Hindlimb muscle (tissue), 1 donor: ENCODE measurements at regions not wholly inside any gene's neighbourhood (a gene's known extent, or its start where the extent isn't known, plus 50 kb on each side); places are given as distances from the start of the nearest gene placed in this dataset.

Experiments
- DNase-seq: peaks from one replicate; pipeline ENCODE4 v3.0.0-alpha.2; 2013

DNA sequence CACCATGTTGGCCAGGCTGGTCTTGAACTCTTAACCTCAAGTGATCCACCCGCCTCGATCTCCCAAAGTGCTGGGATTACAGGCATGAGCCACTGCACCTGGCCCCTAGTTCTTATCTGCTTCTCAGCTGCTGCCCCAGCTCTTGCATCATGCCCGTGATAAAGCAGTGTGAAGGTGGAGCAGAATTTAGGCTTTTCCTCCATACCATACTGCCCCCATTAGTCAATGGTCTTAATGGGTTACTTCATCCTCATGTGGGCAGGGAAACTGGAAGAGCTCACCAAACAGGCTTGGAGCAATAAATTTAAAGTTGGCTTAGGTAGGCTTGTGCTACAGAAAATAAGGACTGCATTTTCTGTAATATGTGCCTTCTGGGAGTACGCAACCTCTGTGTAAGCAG, 636.9 kb upstream of the BOD1L1 start:
- no peak for DNase-seq

DNA sequence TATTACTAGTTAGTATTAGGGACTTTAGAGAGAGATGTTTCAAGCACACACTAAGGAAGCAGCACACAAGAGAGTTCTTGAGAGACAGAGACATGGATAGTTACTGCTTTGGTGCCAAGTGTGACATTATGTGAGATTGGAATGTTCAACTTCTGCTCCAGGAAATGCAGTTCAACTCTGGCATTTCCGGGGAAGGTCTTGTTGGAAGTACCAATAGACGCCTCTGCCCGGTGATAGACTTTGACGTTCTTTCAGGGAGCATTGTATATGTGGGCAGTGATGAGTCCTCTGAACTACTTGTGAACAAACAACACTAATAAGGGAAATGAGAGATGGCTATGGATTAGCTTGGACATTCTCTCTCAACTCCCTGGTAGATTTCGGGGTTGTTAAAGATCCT, 638.1 kb upstream of the BOD1L1 start:
- no peak for DNase-seq

DNA sequence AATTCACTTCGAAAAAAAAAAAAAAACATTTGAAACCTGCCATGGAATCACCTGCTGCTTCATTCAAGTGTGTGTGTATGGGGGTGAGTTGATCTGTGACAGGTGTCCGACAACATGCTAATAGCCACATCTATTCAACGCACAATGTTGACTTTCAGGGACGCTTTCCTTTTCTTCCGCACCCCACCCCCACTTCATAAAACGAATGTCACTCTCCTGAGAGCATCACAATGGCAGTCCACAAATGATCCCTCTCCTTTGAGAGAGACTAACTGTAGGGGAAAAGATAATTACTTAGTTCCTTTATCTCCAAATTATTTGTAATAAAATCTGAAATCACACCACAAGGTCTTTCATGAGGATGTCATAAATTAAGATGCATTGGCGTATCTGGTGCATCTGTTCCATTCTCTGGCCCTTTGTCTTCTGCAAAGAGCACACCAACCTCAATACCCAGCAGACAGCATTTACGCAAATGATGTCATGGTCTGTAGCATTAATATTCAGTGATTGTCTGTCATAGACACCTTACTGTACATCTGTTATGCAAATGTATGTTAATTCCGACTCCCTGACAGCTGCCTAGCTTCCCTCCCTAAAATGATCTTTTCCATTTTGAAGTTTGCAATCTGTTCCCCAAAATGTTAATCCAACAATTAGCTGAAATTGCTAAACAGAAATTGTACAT, 640.0 kb upstream of the BOD1L1 start:
- no peak for DNase-seq

DNA sequence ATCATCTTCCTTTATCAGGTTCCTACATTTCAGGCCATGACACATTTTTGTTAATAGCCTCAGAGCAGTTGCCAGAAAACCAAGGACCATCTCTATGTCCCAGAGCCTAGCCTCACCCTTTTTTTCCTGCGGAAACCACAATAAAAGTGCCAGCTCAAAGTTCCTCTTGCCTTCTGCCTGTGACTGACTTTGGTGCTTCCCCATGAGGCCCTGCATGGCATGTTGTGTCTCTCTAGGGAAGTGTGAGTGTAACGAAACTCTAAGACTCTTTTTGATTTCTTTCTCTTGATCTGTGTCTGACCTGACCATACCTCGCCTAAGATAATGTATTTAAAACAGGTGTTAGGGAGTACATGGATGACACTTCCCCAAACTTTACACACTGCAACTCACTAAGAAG, 642.3 kb upstream of the BOD1L1 start:
- DNase-seq: peak; percentile 15

DNA sequence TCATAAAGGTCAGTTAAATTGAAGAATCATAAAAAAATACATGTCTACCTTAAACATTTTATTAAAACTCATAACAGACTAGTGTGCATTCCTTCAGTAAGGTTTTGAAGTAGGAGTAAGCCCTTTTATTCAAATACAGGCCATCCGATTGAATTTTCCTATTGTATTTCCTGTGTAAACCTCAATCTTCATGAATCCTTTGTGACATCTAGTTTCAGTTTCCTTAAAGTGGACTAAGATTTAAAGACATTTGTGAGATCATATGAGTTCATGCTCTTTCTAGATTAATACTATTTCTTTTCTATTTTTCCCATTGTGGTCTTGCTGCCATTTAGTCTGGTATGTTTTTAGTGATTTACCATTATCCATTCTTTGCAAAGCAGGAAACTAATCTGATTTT, 644.7 kb upstream of the BOD1L1 start:
- no peak for DNase-seq

DNA sequence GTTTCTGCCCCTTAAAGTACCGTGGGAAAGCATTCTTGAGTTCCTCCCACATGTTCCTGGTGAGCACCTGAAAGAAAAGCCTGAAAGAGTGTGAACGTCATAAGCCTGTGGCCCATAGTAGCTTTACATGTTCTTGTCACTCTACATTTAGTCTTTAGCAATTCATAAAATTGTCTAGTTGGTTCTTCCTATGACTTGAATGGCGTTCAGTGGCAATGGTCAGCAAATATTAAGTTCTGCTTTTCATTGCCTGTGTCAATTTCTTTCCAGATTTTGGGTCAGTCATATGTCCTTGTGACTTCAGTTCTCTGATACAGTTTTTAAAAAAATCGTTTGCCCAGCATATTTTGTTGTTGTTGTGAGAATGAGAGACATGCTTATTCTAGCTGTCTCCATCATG, 650.0 kb upstream of the BOD1L1 start:
- no peak for DNase-seq

DNA sequence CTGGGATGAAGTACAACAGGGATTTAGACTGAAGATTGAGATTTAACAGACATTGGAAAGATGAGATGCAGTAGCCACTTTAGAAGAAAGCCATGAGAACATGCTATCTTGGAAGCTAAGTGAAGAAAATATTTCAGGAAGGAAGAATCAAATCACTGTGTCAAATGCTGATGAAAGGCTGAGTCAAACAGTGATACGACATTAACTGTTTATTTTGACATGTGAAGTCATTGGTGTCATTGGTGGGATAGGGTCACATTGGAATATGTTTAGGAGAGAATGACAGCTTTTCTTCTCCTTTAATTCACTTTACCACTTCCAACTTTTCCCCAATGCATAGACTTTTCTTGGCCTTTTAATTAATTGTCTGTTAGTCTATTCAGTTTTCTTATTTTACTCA, 653.0 kb upstream of the BOD1L1 start:
- DNase-seq: no peak

DNA sequence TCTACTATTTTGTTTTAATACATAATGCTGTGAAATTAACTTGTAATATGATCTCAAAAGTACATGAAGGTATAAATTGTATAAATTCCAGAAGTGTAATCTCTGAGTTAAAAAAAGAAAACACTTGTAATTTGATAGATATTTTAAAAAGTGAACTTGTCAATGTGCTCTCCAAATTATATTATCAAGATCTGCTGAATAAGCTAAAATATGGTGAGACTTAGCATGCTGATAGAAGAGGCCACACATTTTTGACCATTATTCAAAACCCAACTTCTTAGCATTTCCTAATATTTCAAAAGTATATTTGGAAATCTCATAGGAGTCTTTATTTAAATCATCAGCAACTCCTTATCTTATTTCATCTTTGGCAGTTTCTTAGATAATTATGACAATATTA, 657.1 kb upstream of the BOD1L1 start:
- DNase-seq: no peak

DNA sequence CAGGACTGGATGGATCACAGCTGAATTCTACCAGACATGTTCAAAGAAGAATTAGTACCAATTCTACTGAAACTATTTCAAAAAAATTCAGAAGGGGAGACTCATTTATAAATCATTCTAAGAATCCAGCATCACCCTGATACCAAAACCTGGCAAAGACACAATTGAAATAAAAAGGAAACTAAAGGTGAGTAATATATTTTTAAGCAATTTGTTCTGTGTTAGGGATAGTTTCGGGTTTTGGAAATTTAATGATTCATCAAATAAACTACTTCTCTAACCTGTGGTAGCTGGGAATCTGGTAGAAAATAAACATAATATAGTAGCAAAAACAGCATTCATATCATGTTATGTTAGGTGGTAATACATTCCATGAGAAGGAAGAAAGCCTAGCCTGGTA, 662.2 kb upstream of the BOD1L1 start:
- no peak for DNase-seq

DNA sequence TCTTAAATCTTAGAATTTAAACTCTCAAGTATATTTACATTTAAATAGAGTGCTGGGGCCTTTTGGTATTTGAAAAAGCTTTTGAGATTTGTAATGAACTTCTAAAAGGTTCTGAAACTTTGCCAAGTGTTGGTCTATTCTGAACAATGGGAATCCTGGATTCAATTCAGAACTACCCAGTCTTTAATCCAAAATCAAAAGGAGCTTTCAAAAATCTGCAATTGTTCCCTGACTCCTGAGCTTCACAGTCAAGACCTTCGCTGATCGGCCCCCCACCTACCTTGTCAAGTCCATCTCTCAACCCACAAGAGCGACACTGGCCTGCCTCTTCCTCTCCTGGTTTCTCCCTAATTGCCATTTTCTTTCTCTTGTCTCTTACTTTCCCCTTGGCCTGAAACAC, 666.1 kb upstream of the BOD1L1 start:
- no peak for DNase-seq

DNA sequence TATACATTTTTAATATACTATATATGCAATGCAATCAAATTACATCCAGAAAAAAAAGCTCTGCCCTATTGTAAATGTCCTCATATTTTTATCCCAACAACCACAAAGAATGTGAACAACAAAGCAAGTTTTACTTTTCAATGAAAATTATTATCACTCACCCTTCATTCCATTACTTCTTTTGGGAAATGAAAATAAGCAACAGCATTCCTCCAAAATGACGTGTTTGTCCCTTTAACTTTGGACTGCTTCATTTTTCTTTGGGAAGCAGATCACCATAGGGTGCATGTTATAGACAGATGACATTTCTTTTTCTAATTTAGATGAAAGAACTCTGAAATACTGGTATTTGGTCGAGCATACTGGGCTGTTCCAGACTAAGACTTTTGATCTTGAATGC, 667.1 kb upstream of the BOD1L1 start:
- DNase-seq: no peak

DNA sequence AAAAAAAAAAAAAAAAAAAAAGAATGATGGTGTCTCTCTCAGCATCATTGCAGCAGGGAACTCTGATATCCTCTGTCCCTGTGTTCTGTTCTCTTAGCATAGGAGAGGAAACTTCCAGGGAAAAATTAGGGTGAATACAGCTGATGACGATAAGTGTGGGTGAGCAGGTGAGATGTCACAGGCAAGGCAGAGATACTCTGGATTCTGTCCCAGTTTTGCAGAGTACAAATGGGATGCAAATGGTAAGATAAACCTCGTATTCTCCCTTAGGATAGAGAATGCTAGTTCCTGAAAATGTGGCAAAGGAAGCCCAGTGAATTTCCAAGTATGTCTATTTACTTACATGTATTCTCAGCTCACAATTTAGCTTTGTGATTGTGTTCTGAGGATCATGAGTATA, 671.6 kb upstream of the BOD1L1 start:
- no peak for DNase-seq

DNA sequence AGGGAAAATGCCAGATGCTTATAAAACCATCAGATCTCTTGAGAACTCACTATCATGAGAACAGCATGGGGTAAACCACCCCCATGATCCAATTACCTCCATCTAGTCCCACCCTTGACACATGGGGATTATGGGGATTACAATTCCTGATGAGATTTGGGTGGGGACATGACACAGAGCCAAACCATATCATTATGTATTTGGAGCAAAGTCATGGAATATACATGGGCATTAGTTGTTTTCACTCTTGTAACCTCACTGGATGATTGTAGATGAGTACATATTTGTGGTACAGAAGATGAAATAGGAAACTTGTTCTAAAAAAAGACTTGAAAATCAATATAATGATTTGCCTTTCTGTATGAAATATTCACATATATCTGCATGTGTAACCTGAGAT, 674.5 kb upstream of the BOD1L1 start:
- no peak for DNase-seq

DNA sequence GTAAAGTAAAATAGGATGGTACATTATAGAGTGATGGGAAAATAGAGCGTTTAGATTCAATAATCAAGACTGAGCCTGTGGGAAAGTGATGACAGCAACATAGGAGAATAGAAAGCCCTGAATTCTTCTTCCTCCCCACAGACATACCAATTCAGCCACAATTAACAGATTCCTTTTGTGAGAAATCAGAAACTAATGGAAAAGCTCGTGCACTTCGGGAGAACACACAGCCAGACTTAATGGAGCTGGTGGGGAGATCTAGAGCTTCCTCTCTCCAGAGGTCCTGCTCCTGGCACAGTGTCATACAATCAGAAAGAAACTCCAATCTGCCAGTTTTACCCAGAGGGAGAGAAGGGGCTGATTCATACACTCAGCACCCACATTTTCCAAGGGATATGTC, 676.3 kb upstream of the BOD1L1 start:
- no peak for DNase-seq

DNA sequence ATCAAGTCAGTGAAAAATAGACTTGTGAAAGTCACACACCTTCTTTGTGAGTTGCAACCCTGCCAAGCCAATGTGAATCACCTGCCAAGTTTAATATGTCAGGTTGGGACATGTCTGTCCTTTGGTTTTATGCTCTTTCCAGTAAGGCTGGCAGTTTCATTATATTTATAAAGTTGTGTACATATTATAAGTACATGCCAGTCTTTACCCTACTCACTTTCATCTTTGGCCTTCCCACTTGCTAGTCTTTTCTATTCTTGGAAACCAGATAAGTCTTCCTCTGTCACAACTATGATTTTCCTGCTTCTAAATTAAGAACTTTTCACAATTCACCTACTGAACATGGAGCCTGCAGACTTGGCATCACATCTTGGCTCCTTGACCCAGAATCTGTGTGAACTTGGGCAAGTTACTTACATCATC, 680.7 kb upstream of the BOD1L1 start:
- no peak for DNase-seq

DNA sequence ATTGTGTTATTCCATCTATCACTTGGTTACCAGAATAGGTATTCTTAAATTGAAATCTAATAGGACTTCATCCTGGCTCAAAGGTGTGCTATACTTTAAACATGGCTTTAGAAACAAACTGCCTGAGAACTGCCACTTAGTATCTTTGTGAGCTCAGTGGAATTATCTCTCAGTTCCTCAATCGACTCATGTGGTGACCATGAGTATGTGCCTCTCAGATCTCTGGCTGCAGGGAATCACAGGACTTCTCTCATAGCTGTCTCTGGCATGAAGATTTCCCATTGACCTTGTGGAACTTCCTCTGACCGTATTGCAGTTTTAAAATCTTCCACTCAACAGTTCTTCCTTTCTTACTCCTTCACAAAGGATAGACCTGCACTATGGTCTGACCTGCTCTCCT, 681.9 kb upstream of the BOD1L1 start:
- DNase-seq: peak; percentile 10

DNA sequence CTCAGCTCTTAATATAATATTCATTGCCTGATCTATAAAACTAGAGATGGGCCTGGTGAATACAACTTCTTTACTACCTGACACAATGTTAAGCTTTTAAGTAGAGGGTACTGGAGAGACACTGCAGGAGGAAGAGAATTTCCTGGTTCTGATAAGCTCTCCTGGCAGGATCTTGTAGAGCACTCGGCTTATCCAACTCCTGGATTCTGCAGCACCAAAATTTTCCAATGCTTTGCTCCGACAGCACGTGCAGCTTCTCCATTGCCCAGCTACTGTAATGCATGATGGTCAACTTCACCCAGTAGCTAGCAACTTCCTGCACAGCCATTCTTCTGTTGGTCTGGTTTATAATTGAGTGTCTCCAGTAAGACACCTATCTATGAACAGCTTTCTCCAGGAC, 686.2 kb upstream of the BOD1L1 start:
- no peak for DNase-seq

DNA sequence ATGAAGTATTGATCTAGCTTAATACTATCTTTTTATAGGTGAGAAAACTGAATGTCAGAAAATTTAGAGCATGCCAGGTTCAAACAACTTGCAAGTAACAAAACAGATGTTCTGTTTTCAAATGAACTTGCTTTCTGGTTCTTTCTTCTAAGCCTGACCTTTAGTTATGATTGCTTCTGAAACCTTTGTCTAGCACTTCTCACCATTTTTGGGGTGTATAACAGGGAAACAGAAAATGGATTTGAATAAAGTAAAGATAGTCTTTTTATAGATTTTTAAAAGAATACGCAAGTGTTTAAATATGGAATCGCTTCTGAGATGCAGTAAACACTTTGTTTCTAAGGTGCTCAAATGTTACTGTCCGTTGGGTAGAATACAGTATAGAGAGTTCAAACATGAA, 687.2 kb upstream of the CPEB2 start:
- DNase-seq: no peak

DNA sequence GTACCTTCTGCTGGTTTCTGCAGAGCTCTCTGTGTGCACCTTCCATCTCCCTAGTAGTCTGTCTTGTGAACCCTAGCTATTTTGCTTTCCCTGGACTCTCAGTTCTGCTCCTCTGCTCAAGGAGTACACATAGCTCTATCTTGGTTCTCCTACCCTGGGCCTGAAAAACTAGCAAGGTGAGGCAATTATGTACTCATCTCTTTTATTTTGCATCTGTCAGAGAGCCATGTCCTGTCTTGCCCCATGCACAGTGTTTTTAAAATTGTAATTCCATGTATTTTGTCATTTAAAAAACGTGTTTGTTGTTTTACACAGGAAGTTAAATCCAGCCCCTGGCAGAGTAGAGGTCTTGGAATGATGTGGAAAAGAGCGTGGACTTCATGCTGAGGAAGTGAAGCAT, 684.9 kb upstream of the CPEB2 start:
- no peak for DNase-seq

DNA sequence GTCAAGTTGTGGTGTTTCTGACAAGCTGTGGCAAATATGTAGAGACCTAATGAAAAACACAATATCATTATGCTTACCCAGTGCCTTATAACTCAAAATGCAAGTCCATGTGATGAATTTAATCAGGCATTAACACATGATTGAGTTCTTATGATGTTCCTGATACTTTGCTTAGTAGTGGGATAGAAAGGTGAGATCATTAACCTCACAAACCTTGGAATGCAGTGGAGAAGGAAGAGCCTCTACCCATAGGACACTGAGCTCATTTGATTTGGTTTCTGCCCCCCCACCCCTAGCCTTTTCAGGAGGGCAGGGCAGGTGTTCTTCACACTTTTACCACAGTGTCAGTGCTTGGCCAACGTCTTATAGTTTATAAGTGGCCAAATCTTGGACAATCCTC, 683.6 kb upstream of the CPEB2 start:
- DNase-seq: no peak

DNA sequence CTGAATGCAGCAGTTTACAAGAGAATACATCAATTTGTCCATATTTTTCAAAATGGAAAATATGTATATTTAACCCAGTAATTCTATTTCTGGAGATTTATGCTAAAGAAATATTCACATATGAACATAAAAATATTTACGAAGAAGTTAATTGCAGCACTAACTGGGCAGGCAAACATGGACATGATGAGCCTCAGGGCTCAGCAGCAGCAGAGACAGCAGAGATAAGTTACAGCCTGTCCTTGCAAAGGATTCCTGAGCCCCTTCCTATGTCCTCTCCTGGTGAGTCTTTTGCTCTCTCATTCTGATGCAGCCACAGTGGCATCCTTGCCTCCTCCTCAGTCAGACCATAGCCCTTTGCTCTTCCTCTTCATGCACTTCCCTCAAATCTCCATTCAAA, 680.6 kb upstream of the CPEB2 start:
- no peak for DNase-seq

DNA sequence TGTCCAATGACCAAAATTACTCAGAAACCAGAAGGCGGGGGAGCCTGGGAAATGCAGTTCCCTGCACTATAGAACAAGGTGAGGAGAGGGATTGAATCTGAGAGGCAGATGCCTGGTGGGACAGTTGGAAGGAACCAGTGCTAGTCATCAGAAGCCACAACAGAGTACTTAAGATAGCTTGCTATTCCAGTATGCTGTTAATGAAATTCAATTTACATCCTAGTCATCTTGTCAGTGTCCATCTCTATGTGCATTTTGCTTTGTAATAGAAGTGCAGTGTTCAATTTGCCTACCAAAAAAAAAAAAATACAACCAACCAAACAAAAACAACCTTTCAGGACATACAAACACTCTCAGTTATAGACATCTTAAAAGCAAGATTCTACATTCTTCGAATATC, 679.1 kb upstream of the CPEB2 start:
- no peak for DNase-seq

DNA sequence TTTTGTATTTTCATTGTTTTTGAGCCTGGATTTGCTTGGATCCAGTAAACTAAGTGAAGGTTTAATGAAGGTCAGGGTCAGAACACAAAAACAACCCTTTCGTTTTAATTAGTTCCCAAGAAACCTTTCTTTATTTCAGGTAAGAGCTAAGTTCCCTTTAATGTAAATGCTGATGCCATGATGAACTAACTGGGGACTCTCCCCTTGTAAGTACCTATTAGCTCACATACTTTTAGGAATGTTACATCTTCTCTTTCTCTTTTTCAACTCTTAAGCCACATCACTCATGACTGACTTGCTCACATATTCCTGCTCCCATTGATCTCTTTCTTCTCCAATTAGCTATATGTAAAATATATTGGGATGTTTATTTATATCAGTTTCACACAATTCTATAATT, 673.1 kb upstream of the CPEB2 start:
- no peak for DNase-seq

DNA sequence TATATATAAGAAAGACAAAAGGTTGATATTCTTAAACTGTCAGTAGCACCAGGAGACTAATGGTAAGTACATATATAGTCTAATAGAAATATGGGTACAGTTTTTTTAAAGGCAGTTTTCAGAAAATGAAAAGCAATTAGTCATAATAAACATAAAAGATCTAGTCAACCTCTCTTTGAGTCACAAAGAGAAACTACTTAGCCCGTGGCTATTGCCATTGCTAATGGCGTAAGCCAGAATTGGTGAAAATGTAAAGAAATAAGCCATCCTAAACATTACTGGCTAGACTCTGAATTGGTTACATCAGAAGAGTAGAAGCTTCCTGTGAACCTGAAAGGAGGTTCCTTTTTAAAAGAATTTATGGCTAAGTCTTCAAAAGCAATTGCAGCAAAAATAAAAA, 668.7 kb upstream of the CPEB2 start:
- DNase-seq: no peak

DNA sequence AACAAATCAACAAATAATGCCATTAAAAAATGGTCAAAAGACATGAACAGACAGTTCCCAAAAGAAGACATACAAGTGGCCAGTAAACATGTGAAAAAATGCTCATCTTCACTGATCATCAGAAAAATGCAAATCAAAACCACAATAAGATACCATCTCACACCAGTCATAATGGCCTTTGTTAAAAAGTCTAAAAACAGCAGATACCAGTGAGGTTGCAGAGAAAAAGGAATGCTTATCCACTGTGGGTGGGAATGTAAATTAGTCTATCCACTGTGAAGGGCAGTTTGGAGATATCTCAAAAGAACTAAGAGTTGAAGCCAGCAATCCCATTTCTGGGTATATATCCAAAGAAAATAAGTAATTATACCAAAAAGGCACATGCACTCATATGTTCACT, 668.1 kb upstream of the CPEB2 start:
- no peak for DNase-seq

DNA sequence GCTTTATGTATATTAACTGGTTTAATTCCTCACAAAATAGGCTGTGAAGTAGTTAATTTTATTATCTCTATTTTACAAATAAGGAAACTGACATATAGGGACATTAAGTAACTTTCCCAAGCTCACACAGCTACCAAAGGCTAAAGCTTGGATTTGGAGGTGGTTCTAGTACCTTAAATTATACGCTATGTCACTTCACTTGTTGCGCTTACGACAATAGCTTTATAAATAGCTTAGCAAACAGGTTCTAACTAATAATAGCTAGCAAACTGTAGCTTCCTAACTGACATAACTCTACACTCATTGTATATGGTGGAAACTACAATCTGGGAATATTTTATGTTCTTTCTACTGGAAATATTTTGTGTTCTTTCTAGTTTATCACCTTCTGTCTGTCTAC, 666.4 kb upstream of the CPEB2 start:
- no peak for DNase-seq
